HCT116 (cell line): ENCODE measurements at regions not wholly inside any gene's neighbourhood (a gene's known extent, or its start where the extent isn't known, plus 50 kb on each side); places are given as distances from the start of the nearest gene placed in this dataset.

Experiments used
- ATAC-seq: fragments of 200-7000 bp; cut with Tn5 transposase; 2 replicates; pipeline ENCODE4 v1.9.1; 2020; ENCODE audit warnings: mild to moderate bottlenecking, moderate library complexity
- BruUV-seq: library from RNA; stranded (reverse); fragments of 400-500 nt; replicated peaks from 2 replicates; lab custom pipeline; 2021; lab: Mats Ljungman, UMichigan
- CTCF ChIA-PET: fragments of 300-600 bp; sonication (Branson Sonifier 250); formaldehyde crosslinking; loops from one replicate; lab custom pipeline; 2021; ENCODE audit warnings: antibody characterized with exemption; lab: Charles Lee
- POLR2A ChIA-PET: fragments of 300-600, 350-600 bp; sonication (Branson Sonifier 250); formaldehyde crosslinking; loops from one replicate; lab custom pipeline; 2021; ENCODE audit warnings: antibody characterized with exemption; lab: Charles Lee
- RAD21 ChIA-PET, 2 experiments: fragments of 300-600 bp; sonication (Branson Sonifier 250); formaldehyde crosslinking; loops; one replicate each; lab custom pipeline; 2023; ENCODE audit warnings: low total read pairs in 2 of 2; ENCODE audit not compliant: uncharacterized antibody in 2 of 2, unreplicated experiment in 2 of 2, low non-redundant PET in 1 of 2; lab: Charles Lee
- DNase-seq: peaks from one replicate; pipeline ENCODE4 v3.0.0-alpha.2; 2010; ENCODE audit warnings: low read depth, low spot score
- H2AFZ ChIP-seq: fragments of 200-600 bp; shearing (Covaris generic), sonication (generic); 2 replicates; pipeline ENCODE4 v1.6.1; 2017; ENCODE audit warnings: low read depth, mixed run types, mixed read lengths, antibody characterized with exemption, low read length; ENCODE audit not compliant: poor library complexity, severe bottlenecking
- H3K27ac ChIP-seq: 2 replicates; pipeline ENCODE4 v1.5.1; 2012; ENCODE audit warnings: low read depth, low read length
- H3K27me3 ChIP-seq: fragments of 200-600 bp; sonication (generic); 2 replicates; pipeline ENCODE4 v1.6.1; 2016; ENCODE audit warnings: mixed run types, low read length, mixed read lengths; ENCODE audit not compliant: insufficient read depth
- H3K36me3 ChIP-seq, 2 experiments: fragments of 200-500 bp in 1 of 2; fragments of 200-600 bp in 1 of 2; sonication (Bioruptor generic) in 1 of 2; sonication (generic) in 1 of 2; 2 replicates each; pipeline versions ENCODE4 v1.5.1 to v1.6.1; 2014 to 2016; ENCODE audit warnings: low read length in 2 of 2, inconsistent platforms in 1 of 2, mixed read lengths in 1 of 2, mixed run types in 1 of 2; ENCODE audit not compliant: insufficient read depth in 2 of 2, control insufficient read depth in 1 of 2
- H3K4me1 ChIP-seq, 2 experiments: fragments of 200-600 bp in 1 of 2; sonication (generic) in 1 of 2; 2 replicates each; pipeline versions ENCODE4 v1.5.1 to v1.6.1; 2012 to 2017; ENCODE audit warnings: low read length in 2 of 2, inconsistent platforms in 1 of 2, mild to moderate bottlenecking in 1 of 2, mixed read lengths in 1 of 2, mixed run types in 1 of 2, moderate library complexity in 1 of 2; ENCODE audit not compliant: insufficient read depth in 2 of 2, control insufficient read depth in 1 of 2
- H3K4me2 ChIP-seq: fragments of 200-600 bp; sonication (generic); 2 replicates; pipeline ENCODE4 v1.6.1; 2017; ENCODE audit warnings: mixed run types, low read length, mixed read lengths
- H3K4me3 ChIP-seq, 2 experiments: fragments of 200-600 bp in 1 of 2; sonication (generic) in 1 of 2; replicated peaks in 1 of 2; 2 replicates each; pipeline ENCODE4 v1.5.1; 2011 to 2016; ENCODE audit warnings: low read length in 2 of 2, control low read depth in 1 of 2, low read depth in 1 of 2, mild to moderate bottlenecking in 1 of 2, mixed read lengths in 1 of 2, mixed run types in 1 of 2
- H3K79me2 ChIP-seq: fragments of 200-600 bp; sonication (generic); 2 replicates; pipeline ENCODE4 v1.6.1; 2017; ENCODE audit warnings: mild to moderate bottlenecking, mixed run types, low read length, moderate library complexity, mixed read lengths; ENCODE audit not compliant: insufficient read depth
- H3K9ac ChIP-seq: fragments of 200-600 bp; sonication (generic); 2 replicates; pipeline ENCODE4 v1.6.1; 2016; ENCODE audit warnings: low read length, mixed read lengths
- H3K9me2 ChIP-seq: fragments of 200-600 bp; sonication (generic), shearing (Covaris generic); 2 replicates; pipeline ENCODE4 v1.6.1; 2017; ENCODE audit warnings: mixed run types, mild to moderate bottlenecking, moderate library complexity; ENCODE audit not compliant: insufficient read depth
- H3K9me3 ChIP-seq, 2 experiments: fragments of 200-500 bp in 1 of 2; fragments of 200-600 bp in 1 of 2; sonication (Bioruptor generic) in 1 of 2; sonication (generic) in 1 of 2; 2 replicates each; pipeline ENCODE4 v1.6.1; 2014 to 2017; ENCODE audit warnings: low read length in 2 of 2, mixed read lengths in 2 of 2, inconsistent platforms in 1 of 2, low read depth in 1 of 2, mild to moderate bottlenecking in 1 of 2, mixed run types in 1 of 2, moderate library complexity in 1 of 2; ENCODE audit not compliant: control insufficient read depth in 1 of 2, insufficient read depth in 1 of 2
- H4K20me1 ChIP-seq: fragments of 200-600 bp; sonication (generic), shearing (Covaris generic); 2 replicates; pipeline ENCODE4 v1.6.1; 2017; ENCODE audit warnings: mixed run types, mild to moderate bottlenecking, moderate library complexity; ENCODE audit not compliant: insufficient read depth
- CBX3 ChIP-seq: IDR thresholded peaks from 2 replicates; pipeline ENCODE4 v1.6.1; 2012; ENCODE audit warnings: low read depth
- EGR1 ChIP-seq: IDR thresholded peaks from 2 replicates; pipeline ENCODE4 v1.6.1; 2012; ENCODE audit warnings: low read depth
- ELF1 ChIP-seq: IDR thresholded peaks from 2 replicates; pipeline ENCODE4 v1.6.1; 2012; ENCODE audit warnings: low read depth, borderline replicate concordance
- EZH2 ChIP-seq: fragments of 200-600 bp; sonication (generic); IDR thresholded peaks from 2 replicates; pipeline ENCODE4 v1.6.1; 2017; ENCODE audit warnings: antibody characterized with exemption, mixed run types
- EZH2phosphoT487 ChIP-seq: fragments of 200-600 bp; IDR thresholded peaks from 2 replicates; pipeline ENCODE4 v1.6.1; 2018; ENCODE audit warnings: antibody characterized with exemption, borderline replicate concordance
- FOSL1 ChIP-seq: IDR thresholded peaks from 2 replicates; pipeline ENCODE4 v1.6.1; 2012; ENCODE audit warnings: low read depth
- JUND ChIP-seq: IDR thresholded peaks from 2 replicates; pipeline ENCODE4 v1.6.1; 2012
- POLR2AphosphoS5 ChIP-seq: IDR thresholded peaks from 2 replicates; pipeline ENCODE4 v1.6.1; 2011; ENCODE audit warnings: mild to moderate bottlenecking, low read depth, low read length, moderate library complexity
- RAD21 ChIP-seq: IDR thresholded peaks from 2 replicates; pipeline ENCODE4 v1.6.1; 2012; ENCODE audit warnings: low read depth, mild to moderate bottlenecking
- SIN3A ChIP-seq: IDR thresholded peaks from 2 replicates; pipeline ENCODE4 v1.6.1; 2012; ENCODE audit warnings: low read depth
- SP1 ChIP-seq: IDR thresholded peaks from 2 replicates; pipeline ENCODE4 v1.6.1; 2012; ENCODE audit warnings: low read depth
- TCF7L2 ChIP-seq: IDR thresholded peaks from 2 replicates; pipeline ENCODE4 v1.7.0; 2011; ENCODE audit warnings: borderline replicate concordance, inconsistent platforms; ENCODE audit not compliant: insufficient read depth, insufficient read length; ENCODE audit errors: extremely low read depth
- YY1 ChIP-seq: IDR thresholded peaks from 2 replicates; pipeline ENCODE4 v1.6.1; 2011; ENCODE audit warnings: low read length, low read depth, moderate library complexity, mild to moderate bottlenecking; ENCODE audit not compliant: insufficient replicate concordance; ENCODE audit errors: extremely low read depth
- ZFX ChIP-seq: fragments of 450-650 bp; IDR thresholded peaks from 2 replicates; pipeline ENCODE4 v1.6.1; 2017
- intact Hi-C: fragments of 100-400 bp; cut with micrococcal nuclease; formaldehyde crosslinking; loops from 2 replicates; pipeline ENCODE4 v1.10.0; 2022
- TF ChIP-seq, protein P1 (sequence below): IDR thresholded peaks from 2 replicates; pipeline ENCODE4 v1.6.1; 2012
- TF ChIP-seq, protein P2 (sequence below): IDR thresholded peaks from 2 replicates; pipeline ENCODE4 v1.6.1; 2011; ENCODE audit warnings: mild to moderate bottlenecking, low read length, moderate library complexity; ENCODE audit not compliant: insufficient replicate concordance; ENCODE audit errors: extremely low read depth
- TF ChIP-seq, protein P3 (sequence below): IDR thresholded peaks from 2 replicates; pipeline ENCODE4 v1.6.1; 2012; ENCODE audit warnings: low read depth
- TF ChIP-seq, protein P4 (sequence below), 3 experiments: fragments of 200-600 bp in 1 of 3; sonication (generic) in 1 of 3; IDR thresholded peaks in 2 of 3; conservative IDR thresholded peaks in 1 of 3; 2 replicates each; pipeline ENCODE4 v1.5.1; 2012 to 2017; ENCODE audit warnings: low read depth in 2 of 3, low read length in 2 of 3, antibody characterized with exemption in 1 of 3, borderline replicate concordance in 1 of 3, control low read depth in 1 of 3, mild to moderate bottlenecking in 1 of 3, mixed read lengths in 1 of 3, mixed run types in 1 of 3, moderate library complexity in 1 of 3; ENCODE audit not compliant: insufficient read depth in 1 of 3
- TF ChIP-seq, protein P5 (sequence below): IDR thresholded peaks from 2 replicates; pipeline ENCODE4 v1.6.1; 2012

DNA sequence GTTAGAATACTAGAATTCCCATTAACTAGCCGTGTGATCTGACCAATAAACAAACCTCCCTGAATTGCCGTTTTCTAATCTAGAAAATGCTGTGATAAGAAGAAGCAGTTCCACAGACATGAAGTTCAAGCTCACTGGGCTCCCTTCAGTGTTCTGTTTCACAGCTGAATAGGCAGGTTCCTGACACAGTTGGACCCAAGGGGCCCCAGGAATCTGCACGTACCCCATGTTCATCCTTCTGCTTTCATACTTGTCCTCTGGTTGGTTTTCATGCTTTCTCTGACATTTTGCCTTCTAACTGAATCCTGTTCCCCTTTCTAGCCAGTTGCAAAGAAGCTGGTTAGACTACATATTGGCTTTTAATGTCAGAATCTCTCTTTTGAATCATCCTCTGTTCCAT is 374.1 kb upstream of the MAD2L1 start:
- Histone ChIP-seq H3K4me3 (no peak overlapping the region), H3K36me3 (no peaks in the 10 kb centered on the region), H2AFZ (no peak overlapping the region), H3K27me3 (no peaks in the 10 kb centered on the region), H3K79me2 (no peaks in the 10 kb centered on the region), H3K9me2 (no peaks in the 10 kb centered on the region), H3K4me2 (no peak overlapping the region), H4K20me1 (no peaks in the 10 kb centered on the region), H3K9ac (no peak overlapping the region)
- ATAC-seq: no peak
- no TSS peak for BruUV-seq
- ChIA-PET RAD21 (no interaction called here), CTCF (no interaction called here), POLR2A (no interaction called here)
- DNase-seq: no peak
- TF ChIP-seq, protein P1, sequence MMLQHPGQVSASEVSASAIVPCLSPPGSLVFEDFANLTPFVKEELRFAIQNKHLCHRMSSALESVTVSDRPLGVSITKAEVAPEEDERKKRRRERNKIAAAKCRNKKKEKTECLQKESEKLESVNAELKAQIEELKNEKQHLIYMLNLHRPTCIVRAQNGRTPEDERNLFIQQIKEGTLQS: no peak
- TF ChIP-seq YY1 (no peak), TCF7L2 (no peak), RAD21 (no peak), CBX3 (no peak), EGR1 (no peak), FOSL1 (no peak), SP1 (no peak), ELF1 (no peak), POLR2AphosphoS5 (no peak), EZH2phosphoT487 (no peak), JUND (no peak), EZH2 (no peak), ZFX (no peak), SIN3A (no peak)
- TF ChIP-seq, protein P2, sequence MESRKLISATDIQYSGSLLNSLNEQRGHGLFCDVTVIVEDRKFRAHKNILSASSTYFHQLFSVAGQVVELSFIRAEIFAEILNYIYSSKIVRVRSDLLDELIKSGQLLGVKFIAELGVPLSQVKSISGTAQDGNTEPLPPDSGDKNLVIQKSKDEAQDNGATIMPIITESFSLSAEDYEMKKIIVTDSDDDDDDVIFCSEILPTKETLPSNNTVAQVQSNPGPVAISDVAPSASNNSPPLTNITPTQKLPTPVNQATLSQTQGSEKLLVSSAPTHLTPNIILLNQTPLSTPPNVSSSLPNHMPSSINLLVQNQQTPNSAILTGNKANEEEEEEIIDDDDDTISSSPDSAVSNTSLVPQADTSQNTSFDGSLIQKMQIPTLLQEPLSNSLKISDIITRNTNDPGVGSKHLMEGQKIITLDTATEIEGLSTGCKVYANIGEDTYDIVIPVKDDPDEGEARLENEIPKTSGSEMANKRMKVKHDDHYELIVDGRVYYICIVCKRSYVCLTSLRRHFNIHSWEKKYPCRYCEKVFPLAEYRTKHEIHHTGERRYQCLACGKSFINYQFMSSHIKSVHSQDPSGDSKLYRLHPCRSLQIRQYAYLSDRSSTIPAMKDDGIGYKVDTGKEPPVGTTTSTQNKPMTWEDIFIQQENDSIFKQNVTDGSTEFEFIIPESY: no peak
- TF ChIP-seq, protein P3, sequence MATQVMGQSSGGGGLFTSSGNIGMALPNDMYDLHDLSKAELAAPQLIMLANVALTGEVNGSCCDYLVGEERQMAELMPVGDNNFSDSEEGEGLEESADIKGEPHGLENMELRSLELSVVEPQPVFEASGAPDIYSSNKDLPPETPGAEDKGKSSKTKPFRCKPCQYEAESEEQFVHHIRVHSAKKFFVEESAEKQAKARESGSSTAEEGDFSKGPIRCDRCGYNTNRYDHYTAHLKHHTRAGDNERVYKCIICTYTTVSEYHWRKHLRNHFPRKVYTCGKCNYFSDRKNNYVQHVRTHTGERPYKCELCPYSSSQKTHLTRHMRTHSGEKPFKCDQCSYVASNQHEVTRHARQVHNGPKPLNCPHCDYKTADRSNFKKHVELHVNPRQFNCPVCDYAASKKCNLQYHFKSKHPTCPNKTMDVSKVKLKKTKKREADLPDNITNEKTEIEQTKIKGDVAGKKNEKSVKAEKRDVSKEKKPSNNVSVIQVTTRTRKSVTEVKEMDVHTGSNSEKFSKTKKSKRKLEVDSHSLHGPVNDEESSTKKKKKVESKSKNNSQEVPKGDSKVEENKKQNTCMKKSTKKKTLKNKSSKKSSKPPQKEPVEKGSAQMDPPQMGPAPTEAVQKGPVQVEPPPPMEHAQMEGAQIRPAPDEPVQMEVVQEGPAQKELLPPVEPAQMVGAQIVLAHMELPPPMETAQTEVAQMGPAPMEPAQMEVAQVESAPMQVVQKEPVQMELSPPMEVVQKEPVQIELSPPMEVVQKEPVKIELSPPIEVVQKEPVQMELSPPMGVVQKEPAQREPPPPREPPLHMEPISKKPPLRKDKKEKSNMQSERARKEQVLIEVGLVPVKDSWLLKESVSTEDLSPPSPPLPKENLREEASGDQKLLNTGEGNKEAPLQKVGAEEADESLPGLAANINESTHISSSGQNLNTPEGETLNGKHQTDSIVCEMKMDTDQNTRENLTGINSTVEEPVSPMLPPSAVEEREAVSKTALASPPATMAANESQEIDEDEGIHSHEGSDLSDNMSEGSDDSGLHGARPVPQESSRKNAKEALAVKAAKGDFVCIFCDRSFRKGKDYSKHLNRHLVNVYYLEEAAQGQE: no peak
- TF ChIP-seq, protein P4, sequence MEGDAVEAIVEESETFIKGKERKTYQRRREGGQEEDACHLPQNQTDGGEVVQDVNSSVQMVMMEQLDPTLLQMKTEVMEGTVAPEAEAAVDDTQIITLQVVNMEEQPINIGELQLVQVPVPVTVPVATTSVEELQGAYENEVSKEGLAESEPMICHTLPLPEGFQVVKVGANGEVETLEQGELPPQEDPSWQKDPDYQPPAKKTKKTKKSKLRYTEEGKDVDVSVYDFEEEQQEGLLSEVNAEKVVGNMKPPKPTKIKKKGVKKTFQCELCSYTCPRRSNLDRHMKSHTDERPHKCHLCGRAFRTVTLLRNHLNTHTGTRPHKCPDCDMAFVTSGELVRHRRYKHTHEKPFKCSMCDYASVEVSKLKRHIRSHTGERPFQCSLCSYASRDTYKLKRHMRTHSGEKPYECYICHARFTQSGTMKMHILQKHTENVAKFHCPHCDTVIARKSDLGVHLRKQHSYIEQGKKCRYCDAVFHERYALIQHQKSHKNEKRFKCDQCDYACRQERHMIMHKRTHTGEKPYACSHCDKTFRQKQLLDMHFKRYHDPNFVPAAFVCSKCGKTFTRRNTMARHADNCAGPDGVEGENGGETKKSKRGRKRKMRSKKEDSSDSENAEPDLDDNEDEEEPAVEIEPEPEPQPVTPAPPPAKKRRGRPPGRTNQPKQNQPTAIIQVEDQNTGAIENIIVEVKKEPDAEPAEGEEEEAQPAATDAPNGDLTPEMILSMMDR (IDR thresholded peaks at IDR 0.05 in 2 of 3, conservative IDR thresholded peaks at IDR 0.05 in 1 of 3; ENCODE audit: borderline replicate concordance in 1 of 3, insufficient read depth in 1 of 3, low read depth in 2 of 3, low read length in 2 of 3): no peak
- TF ChIP-seq, protein P5, sequence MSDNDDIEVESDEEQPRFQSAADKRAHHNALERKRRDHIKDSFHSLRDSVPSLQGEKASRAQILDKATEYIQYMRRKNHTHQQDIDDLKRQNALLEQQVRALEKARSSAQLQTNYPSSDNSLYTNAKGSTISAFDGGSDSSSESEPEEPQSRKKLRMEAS: no peak
- TF ChIP-seq, all 23 proteins: peak for 0
- H3K27ac ChIP-seq: no peak overlapping the region
- H3K9me3 ChIP-seq: no peaks in the 10 kb centered on the region
- intact Hi-C loops: no loop called here
- H3K4me1 ChIP-seq: no peaks in the 10 kb centered on the region
